GM20000 (cell line): ENCODE measurements at regions not wholly inside any gene's neighbourhood (a gene's known extent, or its start where the extent isn't known, plus 50 kb on each side); places are given as distances from the start of the nearest gene placed in this dataset.

ENCODE experiments used
- DNase-seq: peaks from one replicate; pipeline ENCODE4 v3.0.0; 2012; ENCODE audit warnings: low spot score
- CTCF ChIP-seq: IDR thresholded peaks from 2 replicates; pipeline ENCODE4 v1.5.1; 2012; ENCODE audit warnings: mild to moderate bottlenecking, control low read depth; ENCODE audit errors: extremely low read depth, missing control alignments

- no peak for TF ChIP-seq CTCF
- no peak for DNase-seq
These were observed 918.7 kb downstream of the FAT4 start for GRCh38 chr4:126233483-126233882.

GRCh38 chr4:126238013-126238412 lies 923.3 kb downstream of the FAT4 start:
- TF ChIP-seq CTCF = no peak
- DNase-seq = no peak

GRCh38 chr4:126241634-126242033 lies 926.9 kb downstream of the FAT4 start:
- no peak for TF ChIP-seq CTCF
- DNase-seq = no peak

GRCh38 chr4:126242679-126243390 lies 928.1 kb downstream of the FAT4 start:
- no peak for TF ChIP-seq CTCF
- no peak for DNase-seq

- TF ChIP-seq CTCF = no peak
These were observed 932.7 kb downstream of the FAT4 start for GRCh38 chr4:126247409-126247808.

GRCh38 chr4:126250006-126250405 lies 935.3 kb downstream of the FAT4 start:
- TF ChIP-seq CTCF = no peak
- DNase-seq = no peak

More at GRCh38 chr4:126247409-126247808, 932.7 kb downstream of the FAT4 start:
- DNase-seq = no peak

- TF ChIP-seq CTCF = no peak
These were observed 936.4 kb downstream of the FAT4 start for GRCh38 chr4:126251169-126251568.

More at GRCh38 chr4:126251169-126251568, 936.4 kb downstream of the FAT4 start:
- no peak for DNase-seq
